HG03060 (cell line): ENCODE measurements at regions not wholly inside any gene's neighbourhood (a gene's known extent, or its start where the extent isn't known, plus 50 kb on each side); places are given as distances from the start of the nearest gene placed in this dataset.

ENCODE experiments used
- ATAC-seq: cut with Tn5 transposase; IDR thresholded peaks from one replicate; pipeline ENCODE4 v1.9.1; 2021; ENCODE audit warnings: low read depth, moderate number of reproducible peaks; ENCODE audit not compliant: unreplicated experiment

DNA sequence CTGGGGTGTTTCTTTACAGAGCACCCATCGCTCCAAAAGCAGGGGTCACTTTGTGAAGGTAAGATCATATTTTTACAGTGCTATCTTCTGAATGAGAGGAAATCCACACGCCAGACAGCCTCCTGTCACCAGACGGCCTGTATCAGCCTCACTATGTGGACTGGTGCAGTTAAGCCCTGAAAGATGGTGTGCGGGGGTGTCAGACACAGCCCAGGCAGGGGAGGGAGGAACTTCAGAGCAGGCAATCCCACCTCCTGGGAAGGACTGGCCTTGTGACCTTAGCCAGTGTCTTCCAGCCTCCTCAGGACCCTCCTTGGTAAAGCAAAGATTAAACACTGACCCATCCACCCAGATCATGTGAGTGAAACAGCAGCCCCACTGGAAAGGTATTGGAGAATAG, 249.4 kb upstream of the CTAGE1 start:
- no peak for ATAC-seq

DNA sequence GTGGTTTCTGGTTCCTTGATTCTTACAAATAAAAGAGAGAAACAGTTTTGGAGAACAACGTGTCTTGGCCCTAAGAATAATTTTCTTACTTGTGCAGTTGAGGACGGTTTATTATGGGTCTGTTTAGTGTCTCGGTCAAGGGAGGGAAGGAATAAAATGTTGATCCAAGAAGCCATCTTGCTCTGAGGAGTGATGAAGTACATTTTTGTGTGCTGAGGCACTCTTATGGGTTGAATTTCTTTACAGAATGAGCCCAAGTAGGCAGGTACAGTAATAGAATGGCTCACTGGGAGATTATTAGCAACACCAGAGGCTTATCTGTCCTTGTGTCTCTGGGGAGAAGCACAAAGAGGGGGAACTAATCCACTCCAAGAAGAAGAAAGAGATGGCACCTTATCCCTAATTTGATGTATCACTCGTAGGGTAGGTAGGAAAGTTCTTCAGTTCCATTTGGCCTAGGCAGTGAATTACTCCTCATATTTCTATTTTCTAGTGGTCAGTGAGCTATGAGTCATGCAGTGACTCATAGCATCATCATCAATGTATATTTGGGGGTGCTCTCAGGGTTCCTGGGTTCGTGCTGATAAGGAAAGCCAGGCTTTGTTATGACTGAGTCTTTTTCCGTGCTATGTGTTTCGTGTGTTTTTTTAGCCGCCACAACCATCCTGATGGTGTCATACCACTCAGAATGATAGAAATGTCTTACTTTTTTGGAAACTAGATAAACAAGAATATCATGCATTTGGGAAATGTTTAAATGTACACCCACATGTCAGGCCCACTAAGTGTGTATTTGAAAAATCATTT, 250.1 kb upstream of the CTAGE1 start:
- peak; percentile 72 for ATAC-seq

DNA sequence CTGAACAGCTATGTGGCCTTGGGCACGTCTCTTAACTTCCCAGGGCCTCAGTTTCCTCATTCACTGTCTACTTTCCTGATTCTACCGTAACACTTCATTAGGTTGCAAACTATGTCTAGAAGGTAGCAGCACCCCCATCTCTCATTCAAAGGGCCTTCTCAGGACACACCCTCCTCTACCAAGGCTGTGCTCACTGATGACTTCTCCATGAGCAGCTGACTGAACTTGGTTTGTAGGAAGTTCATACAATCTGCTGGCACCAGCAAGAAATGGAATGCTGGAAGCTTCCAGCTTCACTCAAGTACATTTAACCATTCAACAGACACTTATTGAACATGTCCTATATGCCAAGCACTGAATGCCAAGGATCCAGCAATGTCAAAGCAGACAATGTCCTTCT, 250.8 kb upstream of the CTAGE1 start:
- ATAC-seq, result no peak

DNA sequence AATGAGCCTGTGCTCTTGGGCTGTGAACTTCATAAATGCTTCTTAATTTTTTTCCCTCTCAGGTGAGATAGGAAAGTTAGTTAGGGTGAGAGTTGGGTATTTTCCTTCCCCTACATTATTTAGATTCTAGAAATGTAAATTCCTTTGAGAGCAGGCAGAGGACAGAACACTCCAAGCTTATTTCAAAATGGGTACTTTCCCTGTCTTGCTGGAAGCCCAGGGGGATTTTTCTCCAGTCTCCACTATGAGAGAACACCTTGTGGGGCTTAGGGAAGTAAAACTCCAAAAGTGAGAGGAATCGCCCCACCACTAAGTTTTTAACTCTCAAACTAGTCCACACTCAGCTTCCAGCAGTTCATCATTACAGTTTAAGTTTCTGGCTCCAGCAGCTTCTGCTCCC, 253.2 kb upstream of the CTAGE1 start:
- ATAC-seq, result no peak

DNA sequence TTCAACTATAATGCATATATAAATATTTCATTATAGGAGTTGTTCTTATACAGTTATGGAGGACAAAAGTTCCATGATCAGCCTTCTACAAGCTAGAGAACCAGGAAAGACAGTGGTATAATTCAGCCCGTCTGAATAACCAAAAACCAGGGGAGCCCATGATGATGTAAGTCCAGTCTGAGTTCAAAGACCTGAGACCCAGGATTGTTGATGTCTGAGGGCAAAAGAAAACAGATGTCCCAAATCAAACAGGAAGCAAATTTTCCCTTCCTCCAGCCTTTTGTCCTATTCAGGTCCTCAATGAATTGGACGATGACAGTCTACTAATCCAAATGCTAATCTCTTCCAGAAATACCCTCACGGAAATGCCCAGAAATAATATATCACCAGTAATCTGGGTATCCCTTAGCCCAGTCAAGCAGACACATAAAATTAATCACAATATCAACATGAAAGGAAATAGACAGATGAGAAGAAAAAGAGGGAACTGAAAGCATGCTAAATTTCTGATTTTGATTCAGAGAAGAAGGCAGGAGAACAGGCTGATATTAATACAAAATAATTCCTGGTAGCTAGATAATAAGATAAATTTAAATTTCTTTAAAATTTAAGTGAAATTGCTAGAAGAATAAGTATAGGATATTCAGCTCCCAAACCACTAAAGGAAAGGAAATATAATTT, 255.6 kb upstream of the CTAGE1 start:
- no peak for ATAC-seq

DNA sequence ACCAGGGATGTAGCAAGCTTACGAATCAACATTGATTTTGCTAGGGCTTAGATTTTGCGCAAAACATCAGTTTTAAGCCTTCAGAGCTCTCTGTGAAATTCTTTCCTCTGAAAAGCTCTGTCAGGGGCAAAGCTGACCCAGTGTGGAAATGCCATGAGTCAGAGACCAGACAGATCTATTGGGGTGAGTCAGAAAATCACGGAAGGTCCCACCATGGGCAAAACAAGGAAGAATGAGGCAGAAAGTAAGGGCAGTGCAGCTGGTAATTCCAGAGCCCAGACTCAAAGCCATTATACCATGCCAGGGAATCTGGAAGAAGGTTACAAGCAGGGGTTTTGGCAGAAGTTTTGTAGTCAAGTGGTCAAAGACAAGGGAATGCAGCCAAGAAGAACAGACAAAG, 256.6 kb upstream of the CTAGE1 start:
- ATAC-seq, result no peak

DNA sequence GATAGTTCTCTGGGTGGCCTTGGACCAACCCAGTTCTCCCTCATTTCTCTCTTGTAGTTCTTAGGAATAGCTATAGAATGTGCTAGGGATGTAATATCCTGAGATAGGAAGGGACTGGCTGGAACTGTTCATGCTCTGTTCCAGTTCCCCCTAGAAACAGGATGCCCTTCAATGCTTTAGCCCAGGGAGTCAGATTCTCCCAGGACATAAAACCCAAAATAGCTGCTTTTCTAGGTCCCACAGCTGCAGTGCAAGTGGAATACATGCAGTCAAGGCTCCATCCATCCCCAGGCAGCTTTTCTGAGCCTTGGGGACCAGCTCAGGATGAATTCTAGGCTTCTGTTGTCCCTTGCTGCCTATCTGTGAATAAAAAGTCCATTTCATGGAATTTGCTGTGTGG, 257.3 kb upstream of the CTAGE1 start:
- ATAC-seq, result no peak

DNA sequence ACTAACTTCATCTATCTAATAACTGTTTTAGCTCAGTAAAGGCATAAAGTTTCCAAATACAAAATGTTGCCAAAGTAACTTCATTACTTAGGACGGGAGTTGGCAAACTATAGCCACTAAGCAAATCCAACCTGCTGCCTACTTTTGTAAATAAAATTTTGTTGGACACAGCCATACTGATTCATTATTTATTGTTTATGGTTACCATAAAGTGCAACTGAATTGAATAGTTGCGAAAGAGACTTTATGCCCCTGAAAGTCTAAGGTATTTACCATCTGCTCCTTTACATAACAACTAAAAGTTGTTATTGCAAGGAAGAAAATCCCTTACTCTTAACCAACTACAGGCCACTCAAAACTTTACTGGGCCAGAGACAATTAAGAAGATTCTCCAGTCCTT, 256.7 kb upstream of the RBBP8 start:
- ATAC-seq, result no peak

DNA sequence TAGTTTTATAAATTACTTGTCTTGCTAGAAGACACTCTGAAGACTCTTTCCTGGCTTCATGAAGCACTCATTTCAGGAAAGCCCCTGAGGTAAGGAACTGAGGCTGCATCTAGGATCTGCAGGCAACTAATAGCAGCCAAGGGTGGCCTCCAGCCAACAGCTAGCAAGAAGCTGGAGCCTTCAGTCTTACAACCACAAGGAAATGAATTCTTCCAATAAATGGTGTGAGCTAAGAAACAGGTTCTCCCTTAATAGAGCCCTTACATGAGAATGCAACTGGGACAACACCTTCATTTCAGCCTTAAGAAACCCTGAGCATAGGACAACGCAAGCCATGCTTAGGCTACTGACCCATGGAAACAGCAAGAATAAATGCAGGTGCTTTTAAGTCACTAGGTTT, 254.6 kb upstream of the RBBP8 start:
- ATAC-seq, result no peak

DNA sequence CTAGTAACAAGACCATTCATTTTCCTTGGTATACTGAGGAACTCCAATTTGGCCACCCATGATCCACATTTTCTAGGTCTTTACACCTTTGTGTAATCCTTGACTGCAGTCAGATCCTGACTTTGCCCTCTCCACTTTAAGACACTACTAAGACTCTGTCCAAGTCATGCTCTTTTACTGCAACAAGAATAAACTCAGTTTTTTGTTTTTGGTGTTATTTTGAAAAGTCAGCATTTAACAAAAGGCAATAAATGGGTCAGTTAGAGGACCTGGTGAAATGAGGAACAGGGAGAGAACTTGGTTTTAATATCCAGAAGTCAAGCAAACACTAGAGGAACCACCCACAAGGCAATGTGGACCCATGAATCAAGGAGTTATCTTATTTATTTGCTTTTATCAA, 252.2 kb upstream of the RBBP8 start:
- no peak for ATAC-seq

DNA sequence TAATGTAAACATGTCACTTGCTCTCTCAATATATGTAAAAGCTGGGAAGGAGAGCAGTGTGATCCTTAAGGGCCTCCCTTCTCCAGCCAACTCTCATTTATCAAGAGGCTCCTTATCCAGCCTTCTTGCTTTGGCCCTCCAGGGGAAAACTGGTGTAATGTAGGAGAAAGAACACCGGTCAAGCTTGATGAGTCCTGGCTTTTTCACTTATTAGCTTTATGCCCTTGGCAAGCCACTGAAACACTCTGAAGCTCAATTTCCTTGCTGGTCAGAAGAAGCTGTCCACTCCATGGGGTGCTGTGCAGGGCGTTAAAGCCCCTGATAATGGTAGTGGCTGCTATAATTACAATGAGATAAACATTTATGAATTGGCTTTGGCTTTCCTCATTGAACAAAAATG, 251.2 kb upstream of the RBBP8 start:
- no peak for ATAC-seq

DNA sequence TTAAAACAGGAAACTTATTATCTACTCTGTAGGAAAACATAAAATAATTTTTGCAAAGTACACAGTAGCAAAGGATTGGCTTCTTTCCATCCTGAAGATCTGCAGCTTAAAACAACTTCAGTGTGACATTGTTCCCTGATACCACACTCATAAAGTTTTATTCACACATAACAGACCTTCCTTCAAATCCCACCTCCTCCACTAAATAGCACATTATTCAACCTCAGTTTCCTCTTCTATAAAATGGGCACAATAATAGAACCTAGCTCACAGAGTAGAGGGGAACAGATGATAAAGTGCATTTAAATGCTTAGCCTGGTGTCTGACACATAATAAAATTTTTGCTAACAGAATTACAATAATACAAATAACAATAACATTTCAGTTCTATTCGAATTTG, 250.4 kb upstream of the RBBP8 start:
- no peak for ATAC-seq

DNA sequence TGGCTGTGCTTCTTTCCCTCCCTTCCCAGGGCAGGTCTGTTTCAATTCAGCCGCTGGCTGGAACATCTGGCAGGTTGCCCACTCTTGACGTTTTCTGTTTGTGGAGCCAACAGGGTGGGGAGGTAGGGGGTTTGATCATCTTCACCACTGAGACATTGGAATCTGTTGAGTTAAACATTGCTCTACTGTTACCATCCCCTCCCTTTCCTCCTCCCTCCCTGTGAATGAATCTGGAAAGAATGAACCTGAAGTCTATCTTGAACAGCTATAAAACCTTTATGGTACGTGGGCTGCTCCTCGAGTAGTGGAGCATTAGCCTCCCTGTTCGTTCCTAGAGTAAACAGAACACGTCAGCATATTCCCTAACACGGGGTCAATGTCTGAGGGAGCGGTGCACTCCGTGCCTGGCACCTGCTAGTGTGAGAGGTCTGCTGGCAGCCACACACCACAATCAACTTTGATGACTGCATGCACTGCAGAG, 249.9 kb upstream of the RBBP8 start:
- no peak for ATAC-seq

DNA sequence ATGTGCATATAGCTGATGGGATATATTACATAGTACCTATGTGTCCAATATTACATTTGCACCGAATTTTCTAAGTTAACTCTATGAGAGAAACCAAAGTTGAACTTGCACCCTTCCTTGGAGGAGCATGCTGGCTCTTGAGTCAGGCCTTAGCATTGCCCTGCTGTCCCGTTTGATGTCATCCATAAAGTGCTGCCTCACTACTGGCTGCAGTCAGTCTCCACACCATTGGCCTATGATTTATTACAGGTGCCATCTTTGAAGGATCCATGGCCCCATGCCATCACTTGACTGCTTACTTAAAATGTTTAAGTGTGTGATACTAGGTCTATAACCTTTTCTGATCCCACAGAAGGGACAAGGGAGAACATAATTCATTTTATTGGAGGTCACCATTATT, 249.3 kb upstream of the RBBP8 start:
- no peak for ATAC-seq

DNA sequence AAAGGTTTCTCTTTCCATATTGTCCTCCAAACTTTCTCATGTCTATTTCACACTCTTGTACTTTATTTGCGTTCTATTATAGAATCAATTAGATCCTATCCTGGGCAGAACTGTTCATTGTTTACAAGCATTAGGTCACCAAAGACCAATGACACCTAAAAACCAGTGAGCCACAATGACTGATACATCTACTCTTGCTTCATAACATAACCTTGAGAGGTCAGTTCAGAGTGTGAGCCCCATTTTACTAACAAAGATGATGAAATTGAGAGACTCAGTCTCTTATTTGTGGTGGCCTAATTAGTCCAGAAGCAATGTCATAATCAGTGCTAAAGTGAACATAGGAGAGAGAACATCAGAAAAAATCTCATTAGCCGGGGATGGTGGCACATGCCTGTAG, 248.9 kb upstream of the RBBP8 start:
- ATAC-seq, result no peak

DNA sequence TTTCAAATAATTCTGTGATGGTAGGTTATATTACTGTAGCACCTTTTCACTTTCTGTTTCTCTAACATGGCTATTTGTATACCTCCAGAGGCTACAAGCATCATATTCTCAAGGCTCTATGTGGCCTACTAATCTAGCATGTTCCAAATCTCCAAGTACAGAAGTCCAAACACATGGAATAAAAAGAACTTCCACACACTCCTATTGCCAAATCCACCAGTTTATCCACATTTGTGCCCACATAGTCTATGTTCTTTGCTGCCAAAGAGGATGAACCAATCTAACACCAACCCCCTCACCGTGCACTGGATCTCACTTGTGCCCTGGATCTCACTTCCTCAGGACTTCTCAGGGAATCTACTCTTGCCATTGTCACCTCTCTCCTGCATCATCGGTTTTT, 247.3 kb upstream of the RBBP8 start:
- ATAC-seq, result no peak

DNA sequence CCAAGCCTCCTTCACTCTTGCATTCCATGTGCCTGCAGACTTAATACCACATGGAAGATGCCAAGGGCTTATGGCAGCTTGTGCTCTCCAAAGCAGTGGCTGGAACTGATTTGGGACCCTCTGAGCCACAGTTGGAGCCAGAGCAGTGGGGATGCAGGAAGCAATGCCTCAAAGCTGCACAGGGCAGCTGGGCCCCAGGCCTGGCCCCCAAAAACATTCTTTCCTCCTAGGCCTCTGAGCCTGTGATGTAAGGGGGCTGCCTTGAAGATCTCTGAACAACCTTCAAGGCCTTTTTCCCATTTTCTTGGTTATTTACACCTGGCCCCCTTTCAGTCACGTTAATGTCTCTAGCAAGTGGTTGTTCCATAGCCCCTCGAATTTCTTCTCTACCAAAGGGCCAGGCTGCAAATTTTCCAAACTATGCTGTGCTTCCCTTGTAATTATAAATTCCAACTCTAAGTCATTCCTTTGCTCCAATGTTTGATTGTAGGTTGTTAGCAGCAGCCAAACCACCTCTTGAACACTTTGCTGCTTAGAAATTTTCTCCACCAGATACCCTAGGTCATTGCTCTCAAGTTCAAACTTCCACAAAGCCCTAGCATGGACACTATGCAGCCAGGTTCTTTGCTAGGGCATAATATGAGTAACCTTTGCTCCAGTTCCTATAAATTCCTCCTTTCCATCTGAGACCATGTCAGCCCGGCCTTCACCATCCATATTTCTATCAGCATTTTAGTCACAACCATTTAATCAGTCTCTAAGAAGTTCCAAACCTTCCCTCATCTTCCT, 245.0 kb upstream of the RBBP8 start:
- no peak for ATAC-seq

DNA sequence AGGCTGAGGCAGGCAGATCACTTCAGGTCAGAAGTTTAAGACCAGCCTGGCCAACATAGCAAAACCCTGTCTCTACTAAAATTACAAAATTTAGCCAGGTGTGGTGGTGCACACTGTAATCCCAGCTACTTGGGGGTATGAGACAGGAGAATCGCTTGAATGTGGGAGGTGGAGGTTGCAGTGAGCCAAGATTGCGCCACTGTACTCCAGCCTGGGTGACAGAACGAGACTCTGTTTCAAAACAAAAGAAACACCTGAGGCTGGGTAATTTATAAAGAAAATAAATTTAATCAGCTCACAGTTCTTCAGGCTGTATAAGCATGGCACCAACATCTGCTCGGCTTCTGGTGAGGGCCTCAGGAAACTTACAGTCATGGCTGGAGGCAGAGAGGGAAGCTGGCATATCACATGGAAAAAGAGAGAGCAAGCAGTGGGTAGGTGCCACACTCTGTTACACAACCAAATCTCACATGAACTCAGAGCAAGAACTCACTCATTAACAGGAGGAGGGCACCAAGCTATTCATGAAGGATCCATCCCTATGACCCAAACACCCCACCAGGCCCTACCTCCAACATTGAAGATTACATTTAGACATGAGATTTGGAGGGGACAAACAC, 244.1 kb upstream of the RBBP8 start:
- no peak for ATAC-seq

DNA sequence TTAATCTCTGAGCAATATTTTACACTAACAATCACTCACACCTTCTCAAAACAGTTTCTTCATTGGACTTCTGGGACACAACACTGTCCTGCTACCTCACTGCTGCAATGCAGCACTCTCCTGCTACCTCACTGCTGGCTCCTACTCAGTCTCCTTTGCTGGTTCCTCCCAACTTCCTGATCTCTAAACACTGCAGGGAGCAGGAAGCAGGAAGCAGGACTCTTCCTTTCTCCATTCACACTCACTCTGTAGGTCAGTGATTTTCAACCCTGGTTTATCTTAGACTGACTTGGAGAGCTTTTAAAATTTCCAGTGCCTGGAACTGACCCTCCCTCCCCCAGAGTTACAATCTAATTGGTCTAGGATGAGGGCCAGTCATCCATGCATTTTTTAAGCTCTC, 243.4 kb upstream of the RBBP8 start:
- no peak for ATAC-seq

DNA sequence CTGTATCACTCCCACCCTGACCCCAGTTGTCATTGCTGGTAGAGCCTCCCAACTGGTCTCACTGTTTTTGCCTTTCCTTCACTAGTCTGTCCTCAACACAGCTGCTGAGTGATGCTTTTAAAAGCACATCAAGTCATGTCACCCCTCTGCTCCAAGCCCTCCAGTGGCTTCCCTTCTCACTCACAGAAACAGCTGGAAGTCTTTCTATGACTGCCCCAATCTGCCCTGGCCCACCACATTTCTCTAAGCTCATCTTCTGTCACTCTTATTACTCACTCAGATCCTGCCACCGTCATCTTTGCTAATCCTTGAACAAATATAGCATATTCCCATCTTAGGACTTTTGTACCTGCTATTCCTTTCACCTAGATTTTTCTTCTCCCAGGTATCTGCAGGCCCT, 242.6 kb upstream of the RBBP8 start:
- ATAC-seq, result no peak
